ENCODE measurements at regions not wholly inside any gene's neighbourhood (a gene's known extent, or its start where the extent isn't known, plus 50 kb on each side); places are given as distances from the start of the nearest gene placed in this dataset.

- H3K9me3 ChIP-seq (ENCODE audit: control extremely low read depth in 1 of 3, control insufficient read depth in 2 of 3, insufficient read depth in 1 of 3, low read length in 2 of 3) = peaks cover 0 to 4% (median 0%) of the 10 kb centered on the region in 3 donors
- ATAC-seq (ENCODE audit: low read depth) = no peak
- H3K4me1 ChIP-seq (ENCODE audit: control insufficient read depth in 2 of 2, insufficient read depth in 2 of 2, low read length in 2 of 2) = no peaks in the 10 kb centered on the region
- H3K4me3 ChIP-seq (ENCODE audit: control extremely low read depth in 1 of 5, extremely low read depth in 1 of 5, insufficient read depth in 1 of 5, low read depth in 2 of 5, low read length in 4 of 5) = no peak overlapping the region
- no peaks in the 10 kb centered on the region for H3K36me3 ChIP-seq (replicated peaks in 1 of 2; ENCODE audit: control extremely low read depth in 1 of 2, control insufficient read depth in 1 of 2, extremely low read depth in 1 of 2, insufficient read depth in 2 of 2, low read length in 1 of 2)
- DNase-seq = no peak
- no peak overlapping the region for H3K27ac ChIP-seq (ENCODE audit: low read length in 2 of 2)
- TF ChIP-seq CTCF (IDR thresholded peaks at IDR 0.05) (no peak), EZH2 (IDR thresholded peaks at IDR 0.05; ENCODE audit: borderline replicate concordance, insufficient read depth, low read depth, low read length, poor library complexity, severe bottlenecking) (no peak)
- H4K20me1 ChIP-seq (ENCODE audit: control insufficient read depth, insufficient read depth, low read length, poor library complexity, severe bottlenecking) = no peaks in the 10 kb centered on the region
- no peaks in the 10 kb centered on the region for H3K79me2 ChIP-seq (ENCODE audit: control insufficient read depth, insufficient read depth, low read length)
- ChIA-PET POLR2A (no interaction called here), CTCF (no interaction called here)
- Mint-ChIP-seq H3K4me1 (no peaks in the 10 kb centered on the region), H3K27ac (no peak overlapping the region), H3K9me3 (ENCODE audit: insufficient read depth) (no peaks in the 10 kb centered on the region), H3K27me3 (no peaks in the 10 kb centered on the region), H3K4me3 (no peak overlapping the region)
- H2AFZ ChIP-seq (ENCODE audit: insufficient read depth, low read depth, low read length, poor library complexity, severe bottlenecking) = no peak overlapping the region
- H3K9ac ChIP-seq (ENCODE audit: low read length) = no peak overlapping the region
- H3K27me3 ChIP-seq (replicated peaks in 1 of 4; ENCODE audit: control extremely low read depth in 1 of 4, control insufficient read depth in 3 of 4, insufficient read depth in 4 of 4, low read length in 3 of 4) = no peaks in the 10 kb centered on the region
- no peak overlapping the region for H3K4me2 ChIP-seq (replicated peaks; ENCODE audit: low read depth, low read length, poor library complexity, severe bottlenecking)
- no CpG with 5 or more reads among the region's 1 CpG for WGBS (ENCODE audit: insufficient coverage)
- intact Hi-C loops (cut with micrococcal nuclease) = no loop called here
Observed at GRCh38 chr5:162360373-162360931, 292.9 kb downstream of the GABRG2 start.

DNA sequence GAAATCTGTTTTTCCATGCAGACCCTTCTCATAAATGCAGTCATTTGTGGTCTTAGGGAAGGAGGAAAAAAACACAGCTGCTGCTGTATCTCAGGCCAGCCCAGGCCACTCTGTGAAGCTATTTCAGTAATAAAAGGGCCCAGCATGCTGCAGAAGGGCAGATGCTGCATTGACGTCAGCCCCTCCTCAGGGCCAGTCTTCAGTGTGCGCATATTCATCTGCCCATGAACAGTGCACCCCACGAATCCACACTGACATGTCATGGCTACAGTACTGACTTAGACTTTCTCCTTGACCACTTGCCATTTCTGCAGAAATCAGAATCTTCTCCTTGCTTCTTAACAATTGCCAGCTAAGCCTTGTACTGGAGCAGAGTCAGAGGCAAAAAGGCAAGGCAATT, 304.7 kb downstream of the GABRG2 start:
- H3K27ac Mint-ChIP-seq = no peak overlapping the region
- Histone ChIP-seq H3K36me3 (replicated peaks in 1 of 2; ENCODE audit: control extremely low read depth in 1 of 2, control insufficient read depth in 1 of 2, extremely low read depth in 1 of 2, insufficient read depth in 2 of 2, low read length in 1 of 2) (no peaks in the 10 kb centered on the region), H3K4me3 (ENCODE audit: control extremely low read depth in 1 of 5, extremely low read depth in 1 of 5, insufficient read depth in 1 of 5, low read depth in 2 of 5, low read length in 4 of 5) (no peak overlapping the region), H3K4me2 (replicated peaks; ENCODE audit: low read depth, low read length, poor library complexity, severe bottlenecking) (no peak overlapping the region), H3K4me1 (ENCODE audit: control insufficient read depth in 2 of 2, insufficient read depth in 2 of 2, low read length in 2 of 2) (no peaks in the 10 kb centered on the region), H2AFZ (ENCODE audit: insufficient read depth, low read depth, low read length, poor library complexity, severe bottlenecking) (no peak overlapping the region), H3K9ac (ENCODE audit: low read length) (no peak overlapping the region), H3K9me3 (ENCODE audit: control extremely low read depth in 1 of 3, control insufficient read depth in 2 of 3, insufficient read depth in 1 of 3, low read length in 2 of 3) (peaks cover 1 to 7% (median 6%) of the 10 kb centered on the region in 3 donors), H4K20me1 (ENCODE audit: control insufficient read depth, insufficient read depth, low read length, poor library complexity, severe bottlenecking) (no peaks in the 10 kb centered on the region), H3K27me3 (replicated peaks in 1 of 4; ENCODE audit: control extremely low read depth in 1 of 4, control insufficient read depth in 3 of 4, insufficient read depth in 4 of 4, low read length in 3 of 4) (no peaks in the 10 kb centered on the region), H3K27ac (ENCODE audit: low read length in 2 of 2) (no peak overlapping the region), H3K79me2 (ENCODE audit: control insufficient read depth, insufficient read depth, low read length) (no peaks in the 10 kb centered on the region)
- TF ChIP-seq CTCF (IDR thresholded peaks at IDR 0.05) (no peak), EZH2 (IDR thresholded peaks at IDR 0.05; ENCODE audit: borderline replicate concordance, insufficient read depth, low read depth, low read length, poor library complexity, severe bottlenecking) (no peak)
- ATAC-seq (ENCODE audit: low read depth) = no peak
- intact Hi-C loops (cut with micrococcal nuclease) = no loop called here
- 47% methylated on average over 3 of the region's 3 CpGs for WGBS (ENCODE audit: insufficient coverage)
- CTCF ChIA-PET = interaction anchor here (0.9 kb wide), 1 partner anchor 10 kb away, joined by 3 read pairs; no protein-coding TSS in a partner anchor
- H3K4me1 Mint-ChIP-seq = no peaks in the 10 kb centered on the region
- POLR2A ChIA-PET = no interaction called here
- H3K9me3 Mint-ChIP-seq (ENCODE audit: insufficient read depth) = peaks cover 7% of the 10 kb centered on the region
- no peaks in the 10 kb centered on the region for H3K27me3 Mint-ChIP-seq
- no peak for DNase-seq
- H3K4me3 Mint-ChIP-seq = no peak overlapping the region

Data from B cell (primary cell).